SK-N-SH treated with all-trans-retinoic acid at 6 μM for 48 hours (cell line): ENCODE measurements at regions not wholly inside any gene's neighbourhood (a gene's known extent, or its start where the extent isn't known, plus 50 kb on each side); places are given as distances from the start of the nearest gene placed in this dataset.

Experiments
- ARNTL ChIP-seq: fragments of 450-650 bp; formaldehyde crosslinking; IDR thresholded peaks from 2 replicates; pipeline ENCODE4 v1.5.0; 2020; ENCODE audit warnings: low read depth, mild to moderate bottlenecking, moderate library complexity, borderline replicate concordance
- BACH2 ChIP-seq: fragments of 250-450 bp; sonication (Bioruptor Pico); IDR thresholded peaks from 2 replicates; pipeline ENCODE4 v1.9.0; 2021; ENCODE audit warnings: mild to moderate bottlenecking, borderline replicate concordance
- CSDC2 ChIP-seq: fragments of 250-450 bp; sonication (Bioruptor Pico); IDR thresholded peaks from 2 replicates; pipeline ENCODE4 v1.5.0; 2020; ENCODE audit warnings: mild to moderate bottlenecking, moderate library complexity
- CSRNP3 ChIP-seq: fragments of 250-450 bp; sonication (Bioruptor Pico); IDR thresholded peaks from 2 replicates; pipeline ENCODE4 v1.5.1; 2021; ENCODE audit warnings: mild to moderate bottlenecking, moderate library complexity
- OSR1 ChIP-seq: fragments of 250-450 bp; sonication (Bioruptor Pico); IDR thresholded peaks from 2 replicates; pipeline ENCODE4 v1.8.0; 2022; ENCODE audit warnings: moderate library complexity, mild to moderate bottlenecking, inconsistent platforms
- PATZ1 ChIP-seq: fragments of 250-450 bp; sonication (Bioruptor Pico); IDR thresholded peaks from 2 replicates; pipeline ENCODE4 v1.8.0; 2020; ENCODE audit warnings: mild to moderate bottlenecking, moderate library complexity, borderline replicate concordance
- PPARA ChIP-seq: fragments of 250-450 bp; sonication (Bioruptor Pico); IDR thresholded peaks from 2 replicates; pipeline ENCODE4 v1.5.0; 2020; ENCODE audit warnings: mild to moderate bottlenecking, borderline replicate concordance
- RARB ChIP-seq: fragments of 250-450 bp; sonication (Bioruptor Pico); IDR thresholded peaks from 2 replicates; pipeline ENCODE4 v1.8.0; 2021; ENCODE audit warnings: mild to moderate bottlenecking, moderate library complexity
- SNAI2 ChIP-seq: fragments of 250-450 bp; sonication (Bioruptor Pico); IDR thresholded peaks from 2 replicates; pipeline ENCODE4 v1.5.0; 2020; ENCODE audit warnings: mild to moderate bottlenecking, moderate library complexity
- TCF4 ChIP-seq: fragments of 250-450 bp; sonication (Bioruptor Pico); IDR thresholded peaks from 2 replicates; pipeline ENCODE4 v1.8.0; 2021; ENCODE audit warnings: mild to moderate bottlenecking, moderate library complexity, borderline replicate concordance
- ZC3H10 ChIP-seq: fragments of 250-450 bp; sonication (Bioruptor Pico); IDR thresholded peaks from 2 replicates; pipeline ENCODE4 v1.5.1; 2021; ENCODE audit warnings: mild to moderate bottlenecking, moderate library complexity
- ZFP3 ChIP-seq: fragments of 250-450 bp; sonication (Bioruptor Pico); IDR thresholded peaks from 2 replicates; pipeline ENCODE4 v1.5.0; 2020; ENCODE audit warnings: mild to moderate bottlenecking, moderate library complexity
- TF ChIP-seq, protein P1 (sequence below): fragments of 250-450 bp; sonication (Bioruptor Pico); IDR thresholded peaks from 2 replicates; pipeline ENCODE4 v1.5.1; 2020; ENCODE audit warnings: low read depth, mild to moderate bottlenecking, moderate library complexity
- TF ChIP-seq, protein P2 (sequence below): fragments of 250-450 bp; sonication (Bioruptor Pico); IDR thresholded peaks from 2 replicates; pipeline ENCODE4 v1.8.0; 2021; ENCODE audit warnings: low read depth, mild to moderate bottlenecking, moderate library complexity, borderline replicate concordance

DNA sequence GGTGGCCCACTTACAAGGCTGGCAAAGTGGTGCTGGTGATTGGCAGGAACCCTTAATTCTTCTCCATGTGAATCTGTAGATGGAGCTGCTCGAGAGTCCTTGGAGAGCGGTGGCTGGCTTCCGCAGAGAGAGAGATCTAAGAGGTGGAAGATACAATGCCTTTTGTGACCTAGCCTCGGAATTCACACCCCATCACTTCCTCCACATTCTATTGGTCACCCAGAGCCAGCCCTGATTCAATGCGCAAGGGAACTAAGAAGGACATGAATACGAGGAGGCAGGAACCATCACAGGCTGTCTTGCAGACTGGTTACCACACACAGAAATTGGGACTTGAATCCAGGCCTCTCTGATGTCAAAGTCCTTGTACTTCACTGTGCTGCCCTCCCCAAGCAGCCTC, 128.9 kb upstream of the PROKR2 start:
- TF ChIP-seq ARNTL (CRISPR knock-in tag): no peak
- no peak for TF ChIP-seq PATZ1 (CRISPR knock-in tag)
- TF ChIP-seq, protein P1, sequence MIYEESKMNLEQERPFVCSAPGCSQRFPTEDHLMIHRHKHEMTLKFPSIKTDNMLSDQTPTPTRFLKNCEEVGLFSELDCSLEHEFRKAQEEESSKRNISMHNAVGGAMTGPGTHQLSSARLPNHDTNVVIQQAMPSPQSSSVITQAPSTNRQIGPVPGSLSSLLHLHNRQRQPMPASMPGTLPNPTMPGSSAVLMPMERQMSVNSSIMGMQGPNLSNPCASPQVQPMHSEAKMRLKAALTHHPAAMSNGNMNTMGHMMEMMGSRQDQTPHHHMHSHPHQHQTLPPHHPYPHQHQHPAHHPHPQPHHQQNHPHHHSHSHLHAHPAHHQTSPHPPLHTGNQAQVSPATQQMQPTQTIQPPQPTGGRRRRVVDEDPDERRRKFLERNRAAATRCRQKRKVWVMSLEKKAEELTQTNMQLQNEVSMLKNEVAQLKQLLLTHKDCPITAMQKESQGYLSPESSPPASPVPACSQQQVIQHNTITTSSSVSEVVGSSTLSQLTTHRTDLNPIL: no peak
- TF ChIP-seq BACH2: no peak
- no peak for TF ChIP-seq RARB
- TF ChIP-seq SNAI2 (CRISPR knock-in tag): no peak
- TF ChIP-seq, protein P2, sequence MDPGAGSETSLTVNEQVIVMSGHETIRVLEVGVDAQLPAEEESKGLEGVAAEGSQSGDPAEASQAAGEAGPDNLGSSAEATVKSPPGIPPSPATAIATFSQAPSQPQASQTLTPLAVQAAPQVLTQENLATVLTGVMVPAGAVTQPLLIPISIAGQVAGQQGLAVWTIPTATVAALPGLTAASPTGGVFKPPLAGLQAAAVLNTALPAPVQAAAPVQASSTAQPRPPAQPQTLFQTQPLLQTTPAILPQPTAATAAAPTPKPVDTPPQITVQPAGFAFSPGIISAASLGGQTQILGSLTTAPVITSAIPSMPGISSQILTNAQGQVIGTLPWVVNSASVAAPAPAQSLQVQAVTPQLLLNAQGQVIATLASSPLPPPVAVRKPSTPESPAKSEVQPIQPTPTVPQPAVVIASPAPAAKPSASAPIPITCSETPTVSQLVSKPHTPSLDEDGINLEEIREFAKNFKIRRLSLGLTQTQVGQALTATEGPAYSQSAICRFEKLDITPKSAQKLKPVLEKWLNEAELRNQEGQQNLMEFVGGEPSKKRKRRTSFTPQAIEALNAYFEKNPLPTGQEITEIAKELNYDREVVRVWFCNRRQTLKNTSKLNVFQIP (CRISPR knock-in tag): no peak
- no peak for TF ChIP-seq PPARA (CRISPR knock-in tag)
- TF ChIP-seq ZC3H10: no peak
- TF ChIP-seq ZFP3: no peak
- TF ChIP-seq OSR1: no peak
- no peak for TF ChIP-seq TCF4
- TF ChIP-seq CSRNP3 (CRISPR knock-in tag): no peak
- no peak for TF ChIP-seq CSDC2 (CRISPR knock-in tag)
